Vagina (tissue), 2 donors: ENCODE measurements at regions not wholly inside any gene's neighbourhood (a gene's known extent, or its start where the extent isn't known, plus 50 kb on each side); places are given as distances from the start of the nearest gene placed in this dataset.

Experiments used
- CTCF ChIP-seq, 3 experiments: fragments of 450-650 bp in 2 of 3; fragments of 200-600 bp in 1 of 3; sonication (generic) in 1 of 3; IDR thresholded peaks; one replicate each; pipeline ENCODE4 v1.5.1; 2017 to 2019; ENCODE audit warnings: antibody characterized with exemption in 3 of 3, mild to moderate bottlenecking in 2 of 3, moderate library complexity in 2 of 3
- POLR2AphosphoS5 ChIP-seq, 2 donors: sonication (generic); formaldehyde crosslinking; IDR thresholded peaks; one replicate each; pipeline ENCODE4 v1.9.0; 2017; ENCODE audit warnings: antibody characterized with exemption in 2 of 2, mild to moderate bottlenecking in 2 of 2, low read depth in 1 of 2; ENCODE audit not compliant: insufficient read depth in 1 of 2

- no peak for TF ChIP-seq CTCF (IDR thresholded peaks at IDR 0.05)
- no peak for TF ChIP-seq POLR2AphosphoS5 (IDR thresholded peaks at IDR 0.05; ENCODE audit: insufficient read depth in 1 of 2, low read depth in 1 of 2)
These were observed 368.4 kb upstream of the E2F7 start for GRCh38 chr12:77433799-77434198.
